Nephron progenitor cell (in vitro differentiated cells): ENCODE measurements at regions not wholly inside any gene's neighbourhood (a gene's known extent, or its start where the extent isn't known, plus 50 kb on each side); places are given as distances from the start of the nearest gene placed in this dataset.

Experiments
- DNase-seq: peaks from one replicate; pipeline ENCODE4 v3.0.0; 2021
- H3K27ac Mint-ChIP-seq: 2 replicates; pipeline ENCODE4 v1.8.0; 2021; ENCODE audit warnings: mild to moderate bottlenecking, moderate library complexity, mixed read lengths
- H3K27me3 Mint-ChIP-seq: 2 replicates; pipeline ENCODE4 v1.8.0; 2021; ENCODE audit warnings: mild to moderate bottlenecking, low read depth, mixed read lengths; ENCODE audit not compliant: poor library complexity
- H3K36me3 Mint-ChIP-seq: 2 replicates; pipeline ENCODE4 v1.8.0; 2021; ENCODE audit warnings: low read depth, mixed read lengths
- H3K4me1 Mint-ChIP-seq: 2 replicates; pipeline ENCODE4 v1.8.0; 2021; ENCODE audit warnings: mixed read lengths
- H3K4me3 Mint-ChIP-seq: 2 replicates; pipeline ENCODE4 v1.8.0; 2021; ENCODE audit warnings: mild to moderate bottlenecking, moderate library complexity, mixed read lengths
- H3K9me3 Mint-ChIP-seq: 2 replicates; pipeline ENCODE4 v1.8.0; 2021; ENCODE audit warnings: mild to moderate bottlenecking, moderate library complexity, mixed read lengths
- TF ChIP-seq, protein P1 (sequence below): fragments of 200-600 bp; sonication (generic); IDR thresholded peaks from 2 replicates; pipeline ENCODE4 v1.5.0; 2021; ENCODE audit warnings: antibody characterized with exemption

DNA sequence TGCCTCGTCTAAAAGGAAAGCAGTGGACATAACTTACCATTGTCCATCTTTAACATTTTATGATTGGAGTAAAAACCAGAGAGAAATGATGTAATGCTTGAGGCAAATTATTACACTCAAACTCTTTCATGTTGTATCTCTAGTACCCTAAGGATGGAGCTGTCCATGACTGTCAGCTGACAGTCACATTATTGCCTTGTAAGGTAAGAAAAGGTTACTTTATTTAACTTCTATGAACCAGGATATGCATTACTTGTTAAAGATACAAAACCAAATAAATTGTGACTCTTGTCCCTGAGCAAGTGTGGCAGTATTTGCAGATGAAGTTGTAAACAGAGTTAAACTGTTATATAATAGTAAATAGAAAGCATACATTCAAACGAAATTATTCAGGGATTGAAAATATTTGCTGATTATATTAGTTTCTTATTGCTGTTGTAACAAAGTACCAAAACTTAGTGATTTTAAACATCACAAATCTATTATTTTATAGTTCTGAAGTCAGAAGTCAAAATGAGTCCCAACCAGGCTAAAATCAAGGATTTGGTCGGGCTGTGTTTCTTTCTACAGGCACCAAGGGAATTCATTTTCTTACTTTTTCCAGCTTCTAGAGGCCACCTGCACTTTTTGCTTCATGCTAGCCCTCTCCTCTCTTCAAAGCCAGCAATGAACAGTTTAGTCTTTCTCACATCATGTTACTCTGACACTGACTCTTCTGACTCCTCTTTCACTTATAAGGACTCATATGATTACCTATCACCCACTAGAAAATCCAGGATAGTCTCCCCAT is 113.8 kb downstream of the CEP44 start:
- DNase-seq = no peak
- no peaks in the 10 kb centered on the region for H3K36me3 Mint-ChIP-seq
- no peak overlapping the region for H3K4me3 Mint-ChIP-seq
- TF ChIP-seq, protein P1, sequence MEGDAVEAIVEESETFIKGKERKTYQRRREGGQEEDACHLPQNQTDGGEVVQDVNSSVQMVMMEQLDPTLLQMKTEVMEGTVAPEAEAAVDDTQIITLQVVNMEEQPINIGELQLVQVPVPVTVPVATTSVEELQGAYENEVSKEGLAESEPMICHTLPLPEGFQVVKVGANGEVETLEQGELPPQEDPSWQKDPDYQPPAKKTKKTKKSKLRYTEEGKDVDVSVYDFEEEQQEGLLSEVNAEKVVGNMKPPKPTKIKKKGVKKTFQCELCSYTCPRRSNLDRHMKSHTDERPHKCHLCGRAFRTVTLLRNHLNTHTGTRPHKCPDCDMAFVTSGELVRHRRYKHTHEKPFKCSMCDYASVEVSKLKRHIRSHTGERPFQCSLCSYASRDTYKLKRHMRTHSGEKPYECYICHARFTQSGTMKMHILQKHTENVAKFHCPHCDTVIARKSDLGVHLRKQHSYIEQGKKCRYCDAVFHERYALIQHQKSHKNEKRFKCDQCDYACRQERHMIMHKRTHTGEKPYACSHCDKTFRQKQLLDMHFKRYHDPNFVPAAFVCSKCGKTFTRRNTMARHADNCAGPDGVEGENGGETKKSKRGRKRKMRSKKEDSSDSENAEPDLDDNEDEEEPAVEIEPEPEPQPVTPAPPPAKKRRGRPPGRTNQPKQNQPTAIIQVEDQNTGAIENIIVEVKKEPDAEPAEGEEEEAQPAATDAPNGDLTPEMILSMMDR = no peak
- H3K4me1 Mint-ChIP-seq = peaks cover 8% of the 10 kb centered on the region
- H3K27ac Mint-ChIP-seq = no peak overlapping the region
- no peaks in the 10 kb centered on the region for H3K9me3 Mint-ChIP-seq
- peaks cover 3% of the 10 kb centered on the region for H3K27me3 Mint-ChIP-seq

DNA sequence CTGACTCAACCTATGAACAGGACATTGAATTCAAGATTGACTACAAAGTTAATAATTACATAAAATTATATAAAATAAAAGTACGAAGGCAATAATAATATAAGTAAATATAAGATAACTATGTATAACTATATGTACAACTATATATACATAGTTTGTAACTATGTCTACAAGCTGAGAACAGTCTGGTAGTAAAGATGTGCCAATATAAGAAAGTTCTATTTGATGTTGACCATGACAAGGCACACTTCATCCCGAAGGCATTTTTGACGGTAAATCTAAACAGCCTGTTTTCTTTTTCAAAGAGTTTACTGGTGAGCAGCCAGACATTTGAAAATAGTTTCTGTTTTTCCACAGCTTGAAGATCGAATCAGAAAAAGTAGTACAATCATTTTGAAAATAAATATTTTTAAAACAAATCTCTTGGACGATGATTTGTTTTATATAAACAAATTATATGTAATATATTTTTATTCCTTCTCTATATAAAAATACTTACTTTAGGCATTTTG is 112.9 kb downstream of the CEP44 start:
- H3K27ac Mint-ChIP-seq = no peak overlapping the region
- TF ChIP-seq, protein P1 = no peak
- no peak for DNase-seq
- H3K9me3 Mint-ChIP-seq = no peaks in the 10 kb centered on the region
- no peak overlapping the region for H3K4me3 Mint-ChIP-seq
- H3K36me3 Mint-ChIP-seq = no peaks in the 10 kb centered on the region
- H3K4me1 Mint-ChIP-seq = peaks cover 8% of the 10 kb centered on the region
- peaks cover 3% of the 10 kb centered on the region for H3K27me3 Mint-ChIP-seq

DNA sequence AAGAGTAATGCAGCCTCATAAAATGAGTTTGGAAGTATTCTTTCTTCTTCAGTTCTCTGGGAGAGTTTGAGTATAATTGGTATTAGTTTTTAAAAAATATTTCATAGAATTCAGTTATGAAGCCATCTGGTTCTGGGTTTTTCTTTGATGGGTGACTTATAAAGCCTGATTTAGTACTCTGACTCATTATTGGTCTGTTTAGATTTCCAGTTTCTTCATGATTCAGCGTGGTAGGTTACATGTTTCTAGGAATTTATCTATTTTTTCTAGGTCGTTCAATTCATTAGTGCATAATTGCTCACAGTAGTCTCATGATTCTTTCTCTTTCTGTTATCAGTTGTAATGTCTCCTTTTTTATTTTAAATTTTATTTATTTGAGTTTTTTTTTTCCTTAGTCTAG is 111.2 kb downstream of the CEP44 start:
- Mint-ChIP-seq H3K4me3 (no peak overlapping the region), H3K9me3 (no peaks in the 10 kb centered on the region), H3K27me3 (no peaks in the 10 kb centered on the region), H3K36me3 (no peaks in the 10 kb centered on the region), H3K4me1 (no peaks in the 10 kb centered on the region), H3K27ac (no peak overlapping the region)
- TF ChIP-seq, protein P1 = no peak
- no peak for DNase-seq

DNA sequence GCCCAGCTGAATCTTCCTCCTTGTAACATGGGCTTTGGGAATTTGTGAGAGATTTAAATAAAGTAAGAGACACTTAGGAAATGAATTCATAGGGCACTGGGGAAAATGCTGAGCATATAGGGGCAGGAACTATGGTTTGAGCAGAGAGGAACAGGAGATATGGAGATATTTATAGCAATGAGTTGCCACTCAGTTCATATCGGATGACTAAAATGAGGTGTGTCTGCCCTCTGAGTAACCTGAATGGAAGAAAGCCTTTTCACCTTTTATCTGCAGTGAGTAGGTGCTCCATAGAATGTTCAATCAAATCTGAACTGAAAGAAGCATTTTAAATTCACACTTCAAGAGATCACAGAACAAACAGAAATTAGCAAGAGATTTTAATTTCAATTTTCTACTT is 105.7 kb downstream of the CEP44 start:
- no peaks in the 10 kb centered on the region for H3K27me3 Mint-ChIP-seq
- H3K4me3 Mint-ChIP-seq = no peak overlapping the region
- H3K36me3 Mint-ChIP-seq = no peaks in the 10 kb centered on the region
- peaks cover 4% of the 10 kb centered on the region for H3K4me1 Mint-ChIP-seq
- DNase-seq = no peak
- no peaks in the 10 kb centered on the region for H3K9me3 Mint-ChIP-seq
- TF ChIP-seq, protein P1 = no peak
- no peak overlapping the region for H3K27ac Mint-ChIP-seq

DNA sequence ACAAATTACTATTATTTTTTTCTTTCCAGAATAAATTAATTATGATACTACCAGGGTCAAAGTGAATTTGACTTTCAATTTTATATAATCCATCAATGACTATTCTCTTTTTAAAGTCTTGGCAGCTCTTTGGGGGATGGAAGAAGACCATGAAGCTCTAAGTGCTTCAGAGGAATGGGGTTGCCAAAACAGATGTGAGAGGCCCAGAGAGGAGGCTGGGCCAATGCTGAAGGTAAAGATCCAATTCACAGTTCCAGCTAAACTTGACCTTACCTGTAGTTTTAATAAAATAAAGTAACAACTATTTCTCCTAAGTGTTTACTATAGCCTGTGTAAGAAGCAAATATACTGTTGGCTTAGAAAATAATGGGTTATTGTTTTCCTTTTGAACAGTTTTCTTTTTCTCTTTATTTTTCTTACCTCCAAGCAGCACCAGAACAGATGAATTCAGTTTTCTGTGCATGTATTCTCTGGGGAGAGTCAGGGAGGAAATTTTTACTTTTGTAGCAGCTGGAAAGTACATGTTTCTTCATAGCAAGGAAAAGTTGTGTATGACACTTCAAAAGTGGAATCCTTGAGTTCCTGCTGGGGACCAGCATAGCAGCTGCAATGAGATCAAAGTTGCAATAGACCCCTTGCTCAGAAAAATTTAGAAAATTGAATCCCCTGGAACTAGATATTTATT is 104.9 kb downstream of the CEP44 start:
- DNase-seq = no peak
- no peaks in the 10 kb centered on the region for H3K9me3 Mint-ChIP-seq
- no peaks in the 10 kb centered on the region for H3K27me3 Mint-ChIP-seq
- no peak overlapping the region for H3K4me3 Mint-ChIP-seq
- H3K27ac Mint-ChIP-seq = no peak overlapping the region
- TF ChIP-seq, protein P1 = no peak
- H3K4me1 Mint-ChIP-seq = peaks cover 7% of the 10 kb centered on the region
- H3K36me3 Mint-ChIP-seq = no peaks in the 10 kb centered on the region
